ENCODE measurements at regions not wholly inside any gene's neighbourhood (a gene's known extent, or its start where the extent isn't known, plus 50 kb on each side); places are given as distances from the start of the nearest gene placed in this dataset.

DNA sequence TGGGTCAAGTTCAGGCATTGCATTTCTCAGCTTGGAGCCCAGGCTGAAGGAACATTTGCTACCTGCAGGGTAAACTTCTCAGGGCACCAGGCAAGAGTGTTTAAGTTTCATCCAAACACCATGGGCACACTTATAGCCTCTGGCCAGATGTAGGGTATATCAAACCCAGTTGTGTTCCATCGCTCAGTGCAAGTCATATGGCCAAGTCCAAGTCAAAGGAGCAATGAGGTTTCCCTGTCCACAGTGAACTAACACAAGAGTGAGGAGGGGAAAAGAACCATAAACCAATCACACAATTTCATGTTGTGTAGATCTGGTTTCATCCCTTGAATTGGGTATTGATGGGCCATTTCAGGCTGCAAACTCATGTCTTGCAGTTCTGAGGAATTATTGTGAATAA, 107.2 kb downstream of the SOX11 start:
- no peak overlapping the region for H3K27ac ChIP-seq (ENCODE audit: low read length)
- no peaks in the 10 kb centered on the region for H4K20me1 ChIP-seq (ENCODE audit: low read length)
- ATAC-seq (no peak), DNase-seq (no peak)
- intact Hi-C loops (cut with micrococcal nuclease): no loop called here
- ChIA-PET CTCF (no interaction called here), POLR2A (ENCODE audit: unreplicated experiment) (no interaction called here)
- no peaks in the 10 kb centered on the region for H3K79me2 ChIP-seq (ENCODE audit: low read length)
- BruUV-seq (replicated peaks): no TSS peak
- no peaks in the 10 kb centered on the region for H3K9me2 ChIP-seq (replicated peaks; ENCODE audit: low read length)
- no peaks in the 10 kb centered on the region; the same call in 1 of the 2 replicates for H3K9me3 ChIP-seq (ENCODE audit: low read length)
- H3K9ac ChIP-seq (ENCODE audit: low read length): no peak overlapping the region
- no peaks in the 10 kb centered on the region for H3K4me1 ChIP-seq (ENCODE audit: insufficient read depth, low read length)
- no peak overlapping the region for H3K4me2 ChIP-seq (ENCODE audit: low read length)
- H3F3A ChIP-seq (ENCODE audit: low read length, unreplicated experiment): no peaks in the 10 kb centered on the region
- no peak overlapping the region for H3K4me3 ChIP-seq (ENCODE audit: low read length)
- TF ChIP-seq EZH2 (IDR thresholded peaks at IDR 0.05; ENCODE audit: low read length, unreplicated experiment) (no peak), CTCF (conservative IDR thresholded peaks at IDR 0.05; ENCODE audit: low read depth, low read length) (no peak), EZH2phosphoT487 (IDR thresholded peaks at IDR 0.05; ENCODE audit: borderline replicate concordance, low read length) (no peak)
- H3K27me3 ChIP-seq (ENCODE audit: low read length): no peaks in the 10 kb centered on the region
- H3K36me3 ChIP-seq (ENCODE audit: low read depth, low read length): no peaks in the 10 kb centered on the region
- no peak overlapping the region for H2AFZ ChIP-seq (ENCODE audit: low read length)

DNA sequence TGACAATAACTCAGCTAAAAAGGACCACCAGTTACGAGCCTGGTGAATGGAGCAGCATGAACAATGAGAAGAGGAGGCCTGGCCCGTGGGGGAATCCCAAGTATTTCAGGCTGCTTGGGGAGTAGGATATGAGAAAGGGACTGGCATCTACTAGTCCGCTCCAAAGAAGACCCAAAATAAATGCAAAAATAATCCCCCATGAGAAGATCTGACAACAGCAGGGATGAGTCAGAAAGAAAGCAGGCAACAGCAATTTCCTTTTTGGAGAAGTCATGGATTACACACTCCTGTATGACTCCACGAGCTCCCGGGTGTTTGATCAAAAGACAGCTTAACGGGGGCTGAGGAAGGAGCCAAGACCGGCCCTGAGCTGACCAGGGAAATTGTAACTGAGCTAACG, 111.4 kb downstream of the SOX11 start:
- no peaks in the 10 kb centered on the region for H3K36me3 ChIP-seq (ENCODE audit: low read depth, low read length)
- DNase-seq: no peak
- no TSS peak for BruUV-seq (replicated peaks)
- H4K20me1 ChIP-seq (ENCODE audit: low read length): no peaks in the 10 kb centered on the region
- no peaks in the 10 kb centered on the region for H3K9me2 ChIP-seq (replicated peaks; ENCODE audit: low read length)
- H2AFZ ChIP-seq (ENCODE audit: low read length): no peak overlapping the region
- no peaks in the 10 kb centered on the region for H3K79me2 ChIP-seq (ENCODE audit: low read length)
- no peak for ATAC-seq
- no peak overlapping the region for H3K4me3 ChIP-seq (ENCODE audit: low read length)
- H3K27ac ChIP-seq (ENCODE audit: low read length): no peak overlapping the region
- no peaks in the 10 kb centered on the region for H3K4me1 ChIP-seq (ENCODE audit: insufficient read depth, low read length)
- H3K4me2 ChIP-seq (ENCODE audit: low read length): no peak overlapping the region
- ChIA-PET CTCF (no interaction called here), POLR2A (ENCODE audit: unreplicated experiment) (no interaction called here)
- intact Hi-C loops (cut with micrococcal nuclease): no loop called here
- no peak for TF ChIP-seq EZH2 (IDR thresholded peaks at IDR 0.05; ENCODE audit: low read length, unreplicated experiment)
- TF ChIP-seq EZH2phosphoT487 (IDR thresholded peaks at IDR 0.05; ENCODE audit: borderline replicate concordance, low read length): no peak
- no peak for TF ChIP-seq CTCF (conservative IDR thresholded peaks at IDR 0.05; ENCODE audit: low read depth, low read length)
- H3K9me3 ChIP-seq (ENCODE audit: low read length): no peaks in the 10 kb centered on the region; the same call in 1 of the 2 replicates
- no peaks in the 10 kb centered on the region for H3F3A ChIP-seq (ENCODE audit: low read length, unreplicated experiment)
- H3K27me3 ChIP-seq (ENCODE audit: low read length): no peaks in the 10 kb centered on the region
- no peak overlapping the region for H3K9ac ChIP-seq (ENCODE audit: low read length)

DNA sequence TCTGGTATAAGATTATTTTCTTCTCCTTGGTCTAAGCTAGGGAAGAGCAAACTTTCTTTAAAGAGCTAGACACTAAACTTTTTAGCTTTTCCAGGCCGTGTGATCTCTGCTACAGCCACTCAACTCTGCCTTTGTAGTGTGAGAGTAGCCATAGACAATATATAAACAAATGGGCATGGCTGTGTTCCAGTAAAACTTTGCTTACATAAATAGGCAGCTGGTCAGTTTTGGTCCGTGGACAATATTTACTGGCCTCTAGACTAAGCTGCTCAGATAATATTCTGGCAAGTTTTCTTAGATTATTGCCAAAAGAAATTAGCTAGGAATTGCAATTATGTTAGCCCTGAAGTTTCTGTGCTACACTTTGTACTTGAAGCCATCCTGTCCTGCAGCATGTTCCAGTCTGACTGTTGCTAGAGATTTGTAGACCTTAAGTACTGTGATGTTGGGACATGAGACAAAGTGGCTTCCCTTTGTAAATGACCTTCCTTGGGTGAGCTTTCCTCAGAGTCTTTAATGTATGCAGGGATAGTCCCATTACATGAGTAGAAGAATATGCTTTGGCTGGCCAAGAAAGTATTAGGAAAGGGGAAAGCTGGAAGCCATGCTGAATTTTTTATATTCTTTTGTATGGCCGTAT, 126.9 kb downstream of the SOX11 start:
- ChIA-PET POLR2A (ENCODE audit: unreplicated experiment) (no interaction called here), CTCF (no interaction called here)
- Histone ChIP-seq H3K79me2 (ENCODE audit: low read length) (no peaks in the 10 kb centered on the region), H3K4me1 (ENCODE audit: insufficient read depth, low read length) (no peaks in the 10 kb centered on the region), H3K4me2 (ENCODE audit: low read length) (no peak overlapping the region), H3K9ac (ENCODE audit: low read length) (no peak overlapping the region), H3K4me3 (ENCODE audit: low read length) (no peak overlapping the region), H4K20me1 (ENCODE audit: low read length) (no peaks in the 10 kb centered on the region), H3K27me3 (ENCODE audit: low read length) (no peaks in the 10 kb centered on the region), H3K9me3 (ENCODE audit: low read length) (no peaks in the 10 kb centered on the region), H3K36me3 (ENCODE audit: low read depth, low read length) (no peaks in the 10 kb centered on the region), H3K27ac (ENCODE audit: low read length) (no peak overlapping the region), H3F3A (ENCODE audit: low read length, unreplicated experiment) (no peaks in the 10 kb centered on the region), H2AFZ (ENCODE audit: low read length) (no peak overlapping the region), H3K9me2 (replicated peaks; ENCODE audit: low read length) (no peaks in the 10 kb centered on the region)
- no peak for TF ChIP-seq CTCF (conservative IDR thresholded peaks at IDR 0.05; ENCODE audit: low read depth, low read length)
- no peak for TF ChIP-seq EZH2phosphoT487 (IDR thresholded peaks at IDR 0.05; ENCODE audit: borderline replicate concordance, low read length)
- TF ChIP-seq EZH2 (IDR thresholded peaks at IDR 0.05; ENCODE audit: low read length, unreplicated experiment): no peak
- DNase-seq (no peak), ATAC-seq (no peak)
- no TSS peak for BruUV-seq (replicated peaks)
- intact Hi-C loops (cut with micrococcal nuclease): no loop called here
